Ovary (tissue), 3 donors: ENCODE measurements at regions not wholly inside any gene's neighbourhood (a gene's known extent, or its start where the extent isn't known, plus 50 kb on each side); places are given as distances from the start of the nearest gene placed in this dataset.

Experiments used
- CTCF ChIP-seq, 3 donors: fragments of 450-650 bp in 2 of 3; fragments of 200-600 bp in 1 of 3; IDR thresholded peaks; one replicate each; pipeline versions ENCODE4 v1.5.1 to v1.8.0; 2016 to 2022; ENCODE audit warnings: antibody characterized with exemption in 3 of 3, mild to moderate bottlenecking in 1 of 3
- POLR2A ChIP-seq: fragments of 450-650 bp; IDR thresholded peaks from one replicate; pipeline ENCODE4 v1.6.1; 2017; ENCODE audit warnings: antibody characterized with exemption, mild to moderate bottlenecking, moderate library complexity
- donor health status: DM: no; HTN: no; CAD: no.

GRCh38 chr12:28629691-28630090, 439.4 kb downstream of the CCDC91 start:
- TF ChIP-seq CTCF (IDR thresholded peaks at IDR 0.05) (no peak), POLR2A (no peak)
